ENCODE measurements at regions not wholly inside any gene's neighbourhood (a gene's known extent, or its start where the extent isn't known, plus 50 kb on each side); places are given as distances from the start of the nearest gene placed in this dataset.
"Not testable (repeated sequence)": the region's sequence is repeated elsewhere in the genome, so short reads cannot be mapped to it uniquely, and the experiment has no call there.

DNA sequence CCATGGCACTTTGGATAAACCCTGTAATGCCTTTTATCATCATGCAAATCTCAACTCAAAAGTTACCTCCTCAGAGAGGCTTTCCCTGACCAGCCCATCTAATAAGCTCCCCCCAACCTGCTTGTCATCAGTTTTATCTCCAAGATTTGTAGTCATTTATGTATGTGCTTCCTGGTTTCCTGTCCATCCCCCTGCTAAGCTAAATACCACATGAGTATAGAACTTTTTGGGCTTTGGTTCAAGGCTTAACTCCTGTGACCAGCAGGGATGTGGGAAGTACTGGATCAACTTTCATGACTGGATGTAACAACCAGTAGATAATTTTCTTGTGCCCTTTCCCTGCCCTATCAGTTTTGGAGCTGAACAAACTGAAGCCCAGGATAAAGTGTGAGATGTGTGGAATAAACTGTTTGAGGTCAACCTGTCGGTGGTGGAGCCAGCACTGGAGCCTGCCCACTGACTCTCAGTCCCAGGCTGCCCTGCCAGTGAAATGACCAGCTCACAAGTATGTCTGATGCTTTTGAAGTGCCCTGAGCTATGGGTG is 148.6 kb downstream of the CYP26A1 start:
- no peak for DNase-seq

GRCh38 chr10:93222876-93223275 is 149.2 kb downstream of the CYP26A1 start:
- no peak for DNase-seq

DNA sequence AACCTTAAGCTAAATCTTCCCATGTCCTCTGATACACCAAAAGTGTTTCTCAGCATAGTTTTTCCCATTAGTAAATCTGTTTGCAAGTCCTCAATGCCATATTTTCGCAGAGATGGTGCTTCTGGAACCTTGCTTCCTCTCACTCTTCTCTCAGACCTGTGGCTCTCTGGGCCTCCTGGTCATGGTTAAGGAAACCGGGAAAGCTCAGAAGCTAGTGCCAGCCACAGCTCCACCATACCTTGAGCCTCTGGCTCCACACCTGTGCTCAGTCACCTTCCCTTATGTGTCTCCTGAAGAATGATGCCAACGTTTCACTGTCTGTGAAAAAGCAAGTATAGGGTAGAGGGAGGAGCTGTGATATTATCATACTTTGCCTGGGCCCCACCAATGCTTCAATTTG is 149.6 kb downstream of the CYP26A1 start:
- DNase-seq: no peak

- DNase-seq: no peak
Observed at GRCh38 chr10:93224005-93224779, 150.5 kb downstream of the CYP26A1 start.

GRCh38 chr10:93225938-93226337 is 152.2 kb downstream of the CYP26A1 start:
- no peak for DNase-seq

DNA sequence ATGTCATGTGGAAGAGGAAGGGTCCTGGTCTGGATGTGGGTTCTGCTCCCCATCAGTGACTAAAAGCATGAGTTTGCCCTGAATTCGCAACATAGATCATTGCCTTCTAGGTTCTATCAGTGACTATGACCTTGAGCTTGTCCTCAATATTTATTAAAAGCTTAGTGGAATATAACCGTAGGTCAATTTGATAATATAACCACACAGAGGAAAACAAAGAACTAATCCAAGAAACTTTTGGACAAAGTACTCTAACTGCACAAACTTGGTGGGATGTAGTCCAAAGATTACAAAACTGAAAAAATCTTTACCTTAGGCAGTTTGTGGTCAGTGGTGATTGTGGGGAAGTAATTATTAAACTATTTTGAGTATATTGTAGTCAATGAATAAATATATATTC is 152.9 kb downstream of the CYP26A1 start:
- no peak for DNase-seq

DNA sequence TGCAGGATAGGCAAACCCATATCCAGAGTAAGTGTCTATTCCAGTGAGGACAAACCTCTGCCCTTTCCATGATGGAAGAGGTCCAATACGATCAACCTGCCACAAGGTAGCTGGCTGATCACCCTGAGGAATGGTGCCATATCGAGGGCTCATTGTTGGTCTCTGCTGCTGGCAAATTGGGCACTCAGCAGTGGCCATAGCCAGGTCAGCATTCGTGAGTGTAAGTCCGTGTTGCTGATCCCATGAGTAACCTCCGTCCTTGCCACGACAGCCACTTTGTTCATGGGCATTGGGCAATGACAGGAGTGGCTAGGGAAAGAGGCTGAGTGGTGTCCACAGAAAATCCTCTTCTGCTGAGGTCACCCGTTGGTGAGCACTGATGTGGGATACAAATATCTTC is 156.9 kb downstream of the CYP26A1 start:
- not testable (repeated sequence) for DNase-seq

- not testable (repeated sequence) for DNase-seq
Observed at GRCh38 chr10:93232159-93232558, 158.5 kb downstream of the CYP26A1 start.

GRCh38 chr10:93234940-93235339 is 161.2 kb downstream of the CYP26A1 start:
- DNase-seq: not testable (repeated sequence)

DNA sequence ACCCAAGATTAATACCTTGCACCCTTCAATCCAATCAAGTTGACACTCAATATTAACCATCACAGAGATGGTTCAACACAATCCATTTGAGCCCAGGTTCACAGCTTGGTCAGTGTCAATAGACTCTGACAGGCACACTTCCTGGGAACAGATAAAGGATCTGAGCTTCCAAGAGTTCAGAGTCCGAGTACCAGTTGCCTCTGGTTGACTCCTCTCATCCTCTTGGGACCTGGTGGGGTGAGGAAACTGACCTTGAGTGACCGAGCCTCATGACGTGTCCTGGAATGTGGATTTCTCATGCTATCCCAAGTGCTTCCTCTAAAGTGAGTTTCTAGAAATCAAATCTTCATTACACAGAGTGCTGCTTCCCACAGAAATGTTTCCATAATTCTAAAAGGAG is 162.0 kb downstream of the CYP26A1 start:
- no peak for DNase-seq

- no peak for DNase-seq
Observed at GRCh38 chr10:93236393-93237040, 162.8 kb downstream of the CYP26A1 start.

DNA sequence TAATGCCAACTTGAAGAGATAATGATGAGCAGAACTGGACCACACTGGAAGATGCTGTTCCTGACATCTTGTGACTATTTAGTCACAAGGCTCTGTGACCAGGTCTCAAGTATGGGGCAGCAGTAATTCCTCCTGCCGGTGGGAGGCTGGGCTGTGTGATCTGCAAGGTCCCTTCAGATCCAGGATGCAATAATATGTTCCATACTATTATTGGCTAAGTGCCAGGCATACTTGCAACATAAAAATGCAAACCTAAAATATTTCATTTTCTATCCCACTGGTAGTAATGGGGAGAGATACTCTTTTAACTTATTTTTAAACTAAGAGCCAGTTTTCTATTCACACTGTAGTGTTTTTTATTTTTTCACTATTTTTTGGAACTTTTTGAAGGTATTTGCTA is 171.5 kb downstream of the CYP26A1 start:
- no peak for DNase-seq

DNA sequence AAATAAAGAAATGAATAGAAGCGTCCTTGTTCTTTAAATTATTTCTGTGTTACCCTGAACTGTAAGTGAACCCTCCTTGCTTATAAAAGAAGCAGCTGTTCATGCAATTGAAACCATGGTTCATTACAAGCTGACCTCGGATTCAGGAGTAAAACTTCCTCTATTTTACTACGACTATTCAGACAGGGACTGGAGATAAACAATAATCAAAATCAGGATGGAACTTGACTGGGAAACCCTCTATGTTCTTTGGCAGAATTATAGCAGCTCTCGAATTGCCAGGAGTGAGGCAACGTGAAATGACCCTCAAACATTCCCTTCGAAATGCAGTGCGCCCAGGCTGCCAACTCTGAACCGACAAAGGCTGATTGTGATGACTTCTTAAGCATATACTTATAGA is 172.1 kb downstream of the CYP26A1 start:
- DNase-seq: no peak

DNA sequence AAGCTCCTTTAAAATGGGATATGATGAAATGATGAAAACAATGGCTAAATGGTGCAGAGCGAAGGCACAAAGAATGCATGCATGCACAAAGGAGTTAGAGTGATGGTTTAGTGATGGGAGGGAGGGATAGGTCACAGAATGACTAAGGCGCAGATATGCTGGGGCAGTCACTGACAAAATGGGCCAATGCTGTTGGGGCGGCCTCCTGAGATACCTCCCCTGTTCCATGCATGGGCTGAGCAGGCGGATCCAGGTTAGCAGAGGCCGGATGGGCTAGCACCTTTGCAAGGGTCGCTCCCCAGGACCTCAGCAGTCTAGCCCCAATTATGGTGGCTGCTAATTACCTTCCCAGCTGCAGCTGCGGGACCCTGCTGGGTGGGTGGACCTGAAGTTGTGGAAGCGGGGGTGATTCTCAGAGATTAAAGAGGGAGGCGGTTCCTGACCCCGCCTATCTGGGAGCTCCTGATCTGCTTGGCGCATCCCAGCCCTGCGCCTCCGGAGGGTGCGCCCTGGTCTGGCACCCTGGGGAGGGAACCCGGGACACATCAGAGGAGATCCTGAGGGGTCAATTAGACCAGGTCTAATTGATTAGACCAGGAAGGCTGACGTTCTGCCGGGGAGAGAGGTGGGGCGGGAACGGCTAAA is 175.0 kb downstream of the CYP26A1 start:
- DNase-seq: no peak

DNA sequence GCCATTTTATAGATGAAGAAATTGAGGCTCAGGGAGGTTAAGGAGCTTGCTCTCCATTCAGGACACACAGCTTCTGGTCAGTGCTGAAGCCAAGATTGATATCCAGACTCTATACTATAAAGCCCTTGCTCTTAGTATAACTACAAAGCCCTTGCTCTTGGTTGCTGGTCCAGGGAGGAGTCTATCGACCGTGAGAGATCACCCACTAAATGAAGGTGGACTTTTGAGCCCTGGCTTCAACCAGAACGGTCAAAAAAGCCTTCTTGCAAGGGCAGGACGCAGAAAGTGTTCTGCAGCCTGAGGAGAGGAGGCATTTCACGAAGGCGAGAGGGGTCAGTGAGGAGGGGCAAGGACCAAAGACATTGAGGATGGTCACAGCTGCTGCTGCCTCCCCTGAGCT is 176.3 kb downstream of the CYP26A1 start:
- DNase-seq: no peak

DNA sequence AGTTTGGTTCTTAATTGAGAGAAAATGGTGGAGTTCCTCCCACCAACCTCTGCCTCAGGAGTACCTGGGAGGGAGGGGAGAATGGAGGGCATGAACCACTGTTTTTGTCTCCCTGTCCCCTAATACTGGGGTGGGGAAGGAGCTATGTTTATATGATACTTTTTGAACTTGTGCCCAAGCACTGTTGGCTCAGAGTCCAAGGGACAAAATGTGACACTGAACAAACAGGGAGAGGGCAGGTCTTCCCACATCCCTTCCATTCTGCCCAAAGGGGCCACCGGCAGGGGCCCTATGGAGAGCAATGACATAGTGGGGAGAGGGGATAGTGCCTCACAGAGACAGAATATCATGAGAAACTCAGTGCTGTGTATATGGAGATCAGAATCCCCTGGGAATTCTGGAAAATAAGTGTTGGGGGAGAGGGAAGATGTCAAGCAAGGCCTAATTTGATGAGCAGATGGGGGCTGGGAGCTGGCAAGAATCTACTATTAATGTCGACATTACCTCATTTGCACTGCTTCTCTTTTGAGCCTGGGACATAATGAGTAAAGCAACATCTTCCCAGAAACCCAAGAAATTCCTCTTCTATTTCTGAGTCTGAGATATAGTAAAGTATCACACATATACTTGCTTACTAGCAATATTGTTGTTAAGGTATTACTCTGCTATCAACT is 180.6 kb downstream of the CYP26A1 start:
- DNase-seq: no peak

DNA sequence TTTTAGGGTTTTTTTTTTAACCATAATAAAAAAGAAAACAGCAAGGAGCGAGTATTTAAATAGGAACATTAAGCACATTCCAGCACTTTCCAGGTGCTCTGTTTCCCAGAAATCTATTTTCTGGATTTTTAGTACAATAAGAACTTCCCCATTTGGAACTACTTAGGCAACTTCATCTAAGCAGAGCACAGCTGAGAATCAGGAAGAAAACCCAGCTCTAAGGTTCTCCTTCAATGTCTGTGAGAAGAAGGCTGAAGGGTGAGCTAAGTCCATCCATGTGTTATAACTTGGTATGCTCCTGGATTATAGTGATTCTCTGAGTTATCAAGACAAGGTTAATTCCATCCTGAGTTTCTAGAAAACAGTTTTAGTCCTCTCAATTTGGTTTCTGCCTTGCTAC is 181.9 kb downstream of the CYP26A1 start:
- no peak for DNase-seq
